Naive thymus-derived CD4-positive, alpha-beta T cell (primary cell): ENCODE measurements at regions not wholly inside any gene's neighbourhood (a gene's known extent, or its start where the extent isn't known, plus 50 kb on each side); places are given as distances from the start of the nearest gene placed in this dataset.

ENCODE experiments used
- ATAC-seq: fragments of 150-1000 bp; cut with Tn5 transposase; 2 replicates; pipeline ENCODE4 v1.10.0; 2021; ENCODE audit warnings: mild to moderate bottlenecking, moderate library complexity
- CTCF ChIA-PET: fragments of 350-600 bp; sonication (Branson Sonifier 250); formaldehyde crosslinking; loops from one replicate; lab custom pipeline; 2021; ENCODE audit warnings: antibody characterized with exemption; lab: Charles Lee
- POLR2A ChIA-PET: fragments of 350-600 bp; sonication (Branson Sonifier 250); formaldehyde crosslinking; loops from one replicate; lab custom pipeline; 2021; ENCODE audit warnings: antibody characterized with exemption, inconsistent platforms; lab: Charles Lee
- DNase-seq, 9 donors: peaks; one replicate each; pipeline versions ENCODE4 v3.0.0 to v3.0.0-alpha.2; 2020 to 2022; ENCODE audit warnings: mixed read lengths in 1 of 9
- H3K27ac ChIP-seq: one replicate; pipeline ENCODE4 v1.7.0; 2013; ENCODE audit warnings: mild to moderate bottlenecking, low read depth, low read length, moderate library complexity
- H3K27me3 ChIP-seq, 2 donors: one replicate each; pipeline ENCODE4 v1.7.0; 2013; ENCODE audit warnings: low read length in 2 of 2, mild to moderate bottlenecking in 2 of 2, moderate library complexity in 2 of 2; ENCODE audit not compliant: control insufficient read depth in 2 of 2, insufficient read depth in 2 of 2
- H3K36me3 ChIP-seq, 3 experiments: 1 replicate in 2 of 3; 2 replicates in 1 of 3; pipeline ENCODE4 v1.7.0; 2013; ENCODE audit warnings: low read length in 3 of 3, mild to moderate bottlenecking in 3 of 3, moderate library complexity in 1 of 3; ENCODE audit not compliant: insufficient read depth in 3 of 3, control insufficient read depth in 2 of 3
- H3K4me1 ChIP-seq, 2 donors: one replicate each; pipeline ENCODE4 v1.7.0; 2013; ENCODE audit warnings: low read length in 2 of 2, mild to moderate bottlenecking in 2 of 2, moderate library complexity in 1 of 2; ENCODE audit not compliant: control insufficient read depth in 2 of 2, insufficient read depth in 2 of 2
- H3K4me3 ChIP-seq: 2 replicates; pipeline ENCODE4 v1.7.0; 2013; ENCODE audit warnings: mild to moderate bottlenecking, low read length
- H3K9me3 ChIP-seq, 3 experiments: 1 replicate in 2 of 3; 2 replicates in 1 of 3; pipeline ENCODE4 v1.7.0; 2013; ENCODE audit warnings: low read length in 3 of 3; ENCODE audit not compliant: control insufficient read depth in 2 of 3
- H3K27ac Mint-ChIP-seq, 9 donors: one replicate each; pipeline ENCODE4 v1.8.0; 2020 to 2022; ENCODE audit warnings: mixed read lengths in 9 of 9, mild to moderate bottlenecking in 8 of 9, moderate library complexity in 5 of 9, inconsistent platforms in 2 of 9
- H3K27me3 Mint-ChIP-seq, 5 donors: one replicate each; pipeline ENCODE4 v1.8.0; 2021 to 2022; ENCODE audit warnings: mixed read lengths in 5 of 5, mild to moderate bottlenecking in 1 of 5
- H3K36me3 Mint-ChIP-seq, 5 donors: one replicate each; pipeline ENCODE4 v1.8.0; 2020 to 2022; ENCODE audit warnings: mixed read lengths in 5 of 5, mild to moderate bottlenecking in 3 of 5, inconsistent platforms in 1 of 5
- H3K4me1 Mint-ChIP-seq, 7 donors: one replicate each; pipeline ENCODE4 v1.8.0; 2020 to 2022; ENCODE audit warnings: mixed read lengths in 7 of 7, mild to moderate bottlenecking in 3 of 7, inconsistent platforms in 1 of 7
- H3K4me3 Mint-ChIP-seq, 10 donors: one replicate each; pipeline ENCODE4 v1.8.0; 2020 to 2022; ENCODE audit warnings: mild to moderate bottlenecking in 10 of 10, mixed read lengths in 10 of 10, moderate library complexity in 6 of 10, inconsistent platforms in 2 of 10
- H3K9me3 Mint-ChIP-seq, 11 donors: one replicate each; pipeline ENCODE4 v1.8.0; 2020 to 2022; ENCODE audit warnings: mixed read lengths in 11 of 11, mild to moderate bottlenecking in 4 of 11, inconsistent platforms in 1 of 11, moderate library complexity in 1 of 11
- intact Hi-C, 2 donors: fragments of 100-400 bp; cut with micrococcal nuclease; formaldehyde crosslinking; loops; one replicate each; pipeline ENCODE4 v1.15.1; 2023

GRCh38 chr20:48463096-48463720 lies 364.6 kb downstream of the PREX1 start:
- Mint-ChIP-seq H3K4me1 (peaks cover 0 to 18% (median 5%) of the 10 kb centered on the region in 7 donors), H3K36me3 (peaks cover 0 to 3% (median 0%) of the 10 kb centered on the region in 5 donors)

GRCh38 chr20:48461735-48462119 lies 366.1 kb downstream of the PREX1 start:
- peaks cover 0 to 4% (median 0%) of the 10 kb centered on the region in 11 donors for H3K9me3 Mint-ChIP-seq
- Histone ChIP-seq H3K4me1 (no peaks in the 10 kb centered on the region), H3K27ac (no peak overlapping the region), H3K9me3 (no peaks in the 10 kb centered on the region), H3K27me3 (no peaks in the 10 kb centered on the region), H3K36me3 (no peaks in the 10 kb centered on the region), H3K4me3 (no peak overlapping the region)
- ChIA-PET CTCF (no interaction called here), POLR2A (no interaction called here)
- H3K27me3 Mint-ChIP-seq = peaks cover 0 to 5% (median 3%) of the 10 kb centered on the region in 5 donors
- no peak overlapping the region for H3K4me3 Mint-ChIP-seq
- ATAC-seq (no peak), DNase-seq (no peak)
- peaks cover 0 to 4% (median 0%) of the 10 kb centered on the region in 7 donors for H3K4me1 Mint-ChIP-seq
- intact Hi-C loops = loop anchor here in 1 of 2 donors (10.0 kb wide), 1 partner anchor 737 kb away; no protein-coding TSS in a partner anchor
- H3K27ac Mint-ChIP-seq = no peak overlapping the region
- H3K36me3 Mint-ChIP-seq = no peaks in the 10 kb centered on the region

More at GRCh38 chr20:48463096-48463720, 364.6 kb downstream of the PREX1 start:
- no peak overlapping the region for H3K27ac Mint-ChIP-seq
- no peaks in the 10 kb centered on the region for H3K36me3 ChIP-seq
- no peaks in the 10 kb centered on the region for H3K4me1 ChIP-seq
- H3K27me3 Mint-ChIP-seq = peaks cover 0 to 4% (median 3%) of the 10 kb centered on the region in 5 donors
- no peak overlapping the region for H3K4me3 Mint-ChIP-seq
- ChIA-PET CTCF (no interaction called here), POLR2A (no interaction called here)
- no peak overlapping the region for H3K4me3 ChIP-seq
- no peak overlapping the region for H3K27ac ChIP-seq
- intact Hi-C loops = loop anchor here in 1 of 2 donors (10.0 kb wide), 1 partner anchor 738 kb away; no protein-coding TSS in a partner anchor
- H3K9me3 Mint-ChIP-seq = peaks cover 0 to 4% (median 0%) of the 10 kb centered on the region in 11 donors
- no peak for DNase-seq
- H3K9me3 ChIP-seq = no peaks in the 10 kb centered on the region
- no peak for ATAC-seq
- H3K27me3 ChIP-seq = no peaks in the 10 kb centered on the region

GRCh38 chr20:48461091-48461734 lies 366.6 kb downstream of the PREX1 start:
- Histone ChIP-seq H3K4me3 (no peak overlapping the region), H3K27ac (no peak overlapping the region), H3K9me3 (no peaks in the 10 kb centered on the region), H3K4me1 (no peaks in the 10 kb centered on the region), H3K27me3 (no peaks in the 10 kb centered on the region), H3K36me3 (no peaks in the 10 kb centered on the region)
- POLR2A ChIA-PET = no interaction called here
- H3K27me3 Mint-ChIP-seq = peaks cover 0 to 6% (median 3%) of the 10 kb centered on the region in 5 donors
- intact Hi-C loops = loop anchor here in 1 of 2 donors (10.0 kb wide), 1 partner anchor 736 kb away; no protein-coding TSS in a partner anchor
- H3K36me3 Mint-ChIP-seq = no peaks in the 10 kb centered on the region
- peaks cover 0 to 2% (median 0%) of the 10 kb centered on the region in 7 donors for H3K4me1 Mint-ChIP-seq
- H3K9me3 Mint-ChIP-seq = peaks cover 0 to 4% (median 0%) of the 10 kb centered on the region in 11 donors
- no peak for DNase-seq
- no peak for ATAC-seq
- H3K4me3 Mint-ChIP-seq = no peak overlapping the region
- H3K27ac Mint-ChIP-seq = no peak overlapping the region
- CTCF ChIA-PET = no interaction called here

- H3K4me3 ChIP-seq = no peak overlapping the region
- H3K27me3 ChIP-seq = no peaks in the 10 kb centered on the region
- no peak for DNase-seq
- POLR2A ChIA-PET = no interaction called here
- ATAC-seq = no peak
- H3K4me1 ChIP-seq = no peaks in the 10 kb centered on the region
- H3K36me3 ChIP-seq = no peaks in the 10 kb centered on the region
- H3K9me3 ChIP-seq = no peaks in the 10 kb centered on the region
- Mint-ChIP-seq H3K36me3 (no peaks in the 10 kb centered on the region), H3K27ac (no peak overlapping the region), H3K9me3 (peaks cover 0 to 3% (median 0%) of the 10 kb centered on the region in 11 donors), H3K4me3 (no peak overlapping the region), H3K27me3 (peaks cover 0 to 11% (median 3%) of the 10 kb centered on the region in 5 donors), H3K4me1 (peaks cover 0 to 2% (median 0%) of the 10 kb centered on the region in 7 donors)
- no peak overlapping the region for H3K27ac ChIP-seq
- intact Hi-C loops = loop anchor here in 1 of 2 donors (10.0 kb wide), 1 partner anchor 736 kb away; no protein-coding TSS in a partner anchor
- CTCF ChIA-PET = no interaction called here
These were observed 367.1 kb downstream of the PREX1 start for GRCh38 chr20:48460681-48461080.

- no peaks in the 10 kb centered on the region for H3K4me1 ChIP-seq
- POLR2A ChIA-PET = no interaction called here
- no peaks in the 10 kb centered on the region for H3K9me3 ChIP-seq
- Mint-ChIP-seq H3K27ac (no peak overlapping the region), H3K4me1 (peaks cover 0 to 2% (median 0%) of the 10 kb centered on the region in 7 donors), H3K9me3 (no peaks in the 10 kb centered on the region), H3K27me3 (peaks cover 0 to 12% (median 4%) of the 10 kb centered on the region in 5 donors), H3K36me3 (no peaks in the 10 kb centered on the region), H3K4me3 (no peak overlapping the region)
- H3K36me3 ChIP-seq = no peaks in the 10 kb centered on the region
- ATAC-seq (no peak), DNase-seq (no peak)
- CTCF ChIA-PET = no interaction called here
- no peaks in the 10 kb centered on the region for H3K27me3 ChIP-seq
- intact Hi-C loops = loop anchor here in 1 of 2 donors (10.0 kb wide), 1 partner anchor 735 kb away; no protein-coding TSS in a partner anchor
- H3K4me3 ChIP-seq = no peak overlapping the region
- no peak overlapping the region for H3K27ac ChIP-seq
These were observed 367.9 kb downstream of the PREX1 start for GRCh38 chr20:48459722-48460395.

- H3K27me3 ChIP-seq = no peaks in the 10 kb centered on the region
- H3K4me3 Mint-ChIP-seq = no peak overlapping the region
- no peaks in the 10 kb centered on the region for H3K9me3 Mint-ChIP-seq
- no peak overlapping the region for H3K27ac ChIP-seq
- H3K4me1 ChIP-seq = no peaks in the 10 kb centered on the region
- H3K4me3 ChIP-seq = no peak overlapping the region
- H3K27me3 Mint-ChIP-seq = peaks cover 0 to 21% (median 11%) of the 10 kb centered on the region in 5 donors
- no peaks in the 10 kb centered on the region for H3K36me3 ChIP-seq
- peaks cover 0 to 2% (median 0%) of the 10 kb centered on the region in 7 donors for H3K4me1 Mint-ChIP-seq
- no peaks in the 10 kb centered on the region for H3K9me3 ChIP-seq
- ATAC-seq (no peak), DNase-seq (no peak)
- H3K36me3 Mint-ChIP-seq = no peaks in the 10 kb centered on the region
- intact Hi-C loops = no loop called here
- ChIA-PET POLR2A (no interaction called here), CTCF (no interaction called here)
- no peak overlapping the region for H3K27ac Mint-ChIP-seq
These were observed 369.0 kb downstream of the PREX1 start for GRCh38 chr20:48458601-48459385.
